ENCODE measurements at regions not wholly inside any gene's neighbourhood (a gene's known extent, or its start where the extent isn't known, plus 50 kb on each side); places are given as distances from the start of the nearest gene placed in this dataset.

GRCh38 chr3:29064085-29064484 lies 216.8 kb upstream of the RBMS3 start:
- DNase-seq (ENCODE audit: low read depth) = no peak

GRCh38 chr3:29065211-29065785 lies 215.6 kb upstream of the RBMS3 start:
- no peak for DNase-seq (ENCODE audit: low read depth)

GRCh38 chr3:29067007-29067406 lies 213.9 kb upstream of the RBMS3 start:
- no peak for DNase-seq (ENCODE audit: low read depth)

DNA sequence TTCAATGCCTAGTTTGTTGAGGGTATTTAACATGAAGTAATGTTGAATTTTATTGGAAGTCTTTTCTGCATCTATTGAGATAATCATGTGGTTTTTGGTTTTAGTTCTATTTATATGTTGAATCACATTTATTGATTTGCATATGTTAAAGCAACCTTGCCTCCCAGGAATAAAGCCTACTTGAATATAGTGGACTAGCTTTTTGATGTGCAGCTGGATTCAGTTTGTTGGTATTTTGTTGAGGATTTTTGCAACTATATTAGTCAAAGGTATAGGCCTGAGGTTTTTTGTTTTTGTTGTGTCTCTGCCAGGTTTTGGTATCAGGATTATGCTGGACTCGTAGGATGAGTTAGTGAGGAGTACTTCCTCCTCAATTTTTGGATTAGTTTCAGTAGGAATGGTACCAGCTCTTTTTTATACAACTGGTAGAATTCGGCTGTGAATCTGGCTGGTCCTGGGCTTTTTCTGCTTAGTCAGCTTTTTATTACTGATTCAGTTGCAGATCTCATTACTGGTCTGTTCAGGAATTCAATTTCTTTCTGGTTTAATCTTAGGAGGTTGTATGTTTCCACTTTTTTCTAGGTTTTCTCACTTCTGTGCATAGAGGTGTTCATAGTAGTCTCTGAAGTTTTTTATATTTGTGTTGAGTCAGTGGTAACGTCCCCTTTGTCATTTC lies 209.8 kb upstream of the RBMS3 start:
- DNase-seq (ENCODE audit: low read depth) = no peak

DNA sequence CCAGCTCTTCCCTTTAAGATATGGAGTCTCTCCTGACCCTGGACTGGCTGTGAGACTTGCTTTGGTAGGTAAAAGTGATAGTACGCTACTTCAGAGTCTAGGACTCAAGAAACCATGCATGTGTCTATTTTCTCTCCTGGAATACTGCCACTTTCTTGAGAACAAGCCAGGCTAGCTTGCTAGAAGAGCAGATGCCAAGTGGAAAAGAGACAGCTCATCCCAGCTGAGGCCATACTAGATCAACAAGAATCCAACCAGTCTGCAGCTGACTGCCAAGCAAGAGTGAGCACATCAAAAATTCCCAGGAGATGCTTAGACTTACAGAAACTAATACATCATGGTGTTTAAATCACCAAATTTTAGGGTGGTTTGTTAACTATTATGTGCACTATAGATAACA lies 208.3 kb upstream of the RBMS3 start:
- no peak for DNase-seq (ENCODE audit: low read depth)

DNA sequence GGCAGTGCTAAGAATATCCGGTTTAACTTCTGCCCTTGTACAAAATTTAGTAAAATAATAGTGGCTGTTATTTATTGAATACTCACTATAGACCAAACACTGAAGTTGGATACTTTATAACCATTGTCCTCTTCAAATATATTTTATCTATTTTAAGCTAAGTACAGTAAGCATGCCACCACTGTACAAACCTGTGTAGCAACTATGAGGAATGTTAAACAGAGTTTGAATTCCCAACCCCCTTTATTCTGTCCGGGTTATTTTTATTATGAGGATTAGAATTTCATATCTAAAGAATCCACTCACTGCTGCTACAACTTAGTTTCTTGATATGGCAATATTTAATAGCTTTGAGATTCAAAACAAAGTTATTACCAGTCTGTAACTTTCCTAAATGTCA lies 203.5 kb upstream of the RBMS3 start:
- DNase-seq (ENCODE audit: low read depth) = no peak

- no peak for DNase-seq (ENCODE audit: low read depth)
These were observed 201.5 kb upstream of the RBMS3 start for GRCh38 chr3:29079358-29079757.

- no peak for DNase-seq (ENCODE audit: low read depth)
These were observed 199.9 kb upstream of the RBMS3 start for GRCh38 chr3:29080967-29081366.

GRCh38 chr3:29083081-29083480 lies 197.8 kb upstream of the RBMS3 start:
- no peak for DNase-seq (ENCODE audit: low read depth)

GRCh38 chr3:29083676-29084075 lies 197.2 kb upstream of the RBMS3 start:
- DNase-seq (ENCODE audit: low read depth) = no peak

DNA sequence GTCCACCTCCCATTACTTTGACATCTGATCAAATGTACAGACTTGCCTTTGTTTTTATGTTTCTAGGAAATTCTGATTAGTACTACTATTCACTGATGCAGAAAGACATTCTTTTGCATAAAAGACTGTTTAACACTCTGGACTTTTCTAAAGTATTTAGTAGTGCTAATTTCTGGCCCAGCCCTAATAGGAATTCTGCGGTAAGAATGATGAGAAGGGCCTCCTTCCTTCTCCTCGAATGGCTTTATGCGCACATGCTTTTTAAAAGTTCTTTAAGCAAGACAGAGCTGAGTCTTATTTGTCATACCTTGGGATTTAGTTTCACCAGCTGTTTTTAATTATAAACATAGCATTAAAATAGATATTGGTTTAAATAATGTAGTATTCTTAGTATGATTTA lies 192.3 kb upstream of the RBMS3 start:
- DNase-seq (ENCODE audit: low read depth) = no peak

GRCh38 chr3:29090912-29091597 lies 189.8 kb upstream of the RBMS3 start:
- DNase-seq (ENCODE audit: low read depth) = no peak

DNA sequence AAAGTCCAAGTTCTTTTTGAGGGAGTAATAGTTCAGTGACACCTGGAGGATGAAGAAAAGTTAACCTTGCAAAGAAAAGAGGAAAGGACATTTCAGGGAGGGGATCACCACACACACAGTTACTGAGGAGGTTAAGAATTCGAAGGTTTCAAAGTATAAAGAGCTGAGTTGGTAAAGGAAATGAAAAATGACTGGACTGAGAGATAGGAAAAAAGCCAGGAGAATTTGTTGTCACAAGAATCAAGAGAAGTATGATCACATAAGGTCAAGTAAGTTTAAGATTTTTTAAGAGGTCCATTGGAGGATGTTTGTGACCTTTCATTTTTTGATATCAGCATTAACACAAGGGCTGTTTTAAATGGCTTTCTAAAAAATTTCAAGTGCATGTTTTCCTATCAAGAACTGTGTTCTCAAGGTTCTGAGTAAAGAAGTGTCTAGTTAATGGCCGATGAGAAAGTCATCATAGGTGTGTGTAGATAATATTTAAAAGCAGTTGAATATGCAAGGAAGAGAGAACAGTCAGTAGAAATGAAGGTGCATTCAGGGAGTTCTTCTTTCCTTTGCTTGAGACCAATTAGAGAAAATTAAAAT lies 189.2 kb upstream of the RBMS3 start:
- no peak for DNase-seq (ENCODE audit: low read depth)

DNA sequence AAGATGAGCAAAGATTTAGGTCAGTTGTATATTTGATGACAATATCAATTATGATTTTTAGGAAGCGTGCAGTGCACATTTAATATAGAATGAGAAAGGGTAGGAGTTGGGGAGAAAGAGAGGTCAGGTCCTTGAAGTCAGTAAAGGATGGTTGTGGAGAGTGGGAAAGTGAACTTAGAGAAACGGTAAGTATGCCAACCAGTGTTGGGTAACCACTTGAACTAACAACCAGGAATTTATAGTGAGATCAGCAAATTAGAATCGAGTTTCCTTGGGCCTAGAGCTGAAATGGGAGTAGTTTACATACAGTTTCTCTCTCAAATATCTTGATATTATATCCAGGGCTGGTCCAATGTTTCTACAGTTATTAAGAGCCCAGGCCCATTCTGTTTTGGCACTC lies 188.5 kb upstream of the RBMS3 start:
- DNase-seq (ENCODE audit: low read depth) = no peak

DNA sequence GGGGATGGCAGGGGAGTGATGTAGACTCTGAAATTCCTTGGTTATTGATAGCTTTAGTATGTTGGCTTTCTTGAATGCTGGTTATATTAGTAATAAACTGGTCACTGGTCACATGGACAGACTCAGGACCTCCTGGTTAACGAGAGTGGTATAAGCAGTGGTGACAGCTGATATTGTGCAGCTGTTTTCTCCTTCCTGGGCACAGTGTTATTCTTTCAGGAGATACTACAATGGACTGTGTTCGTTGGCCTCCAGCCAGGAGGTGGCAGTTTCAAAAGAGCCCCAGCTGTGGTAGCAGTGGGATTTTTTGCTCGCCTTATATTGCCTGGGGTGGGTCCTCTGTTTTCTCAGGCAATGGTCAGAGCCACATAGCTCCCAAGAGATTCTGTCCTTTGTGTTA lies 181.6 kb upstream of the RBMS3 start:
- no peak for DNase-seq (ENCODE audit: low read depth)

DNA sequence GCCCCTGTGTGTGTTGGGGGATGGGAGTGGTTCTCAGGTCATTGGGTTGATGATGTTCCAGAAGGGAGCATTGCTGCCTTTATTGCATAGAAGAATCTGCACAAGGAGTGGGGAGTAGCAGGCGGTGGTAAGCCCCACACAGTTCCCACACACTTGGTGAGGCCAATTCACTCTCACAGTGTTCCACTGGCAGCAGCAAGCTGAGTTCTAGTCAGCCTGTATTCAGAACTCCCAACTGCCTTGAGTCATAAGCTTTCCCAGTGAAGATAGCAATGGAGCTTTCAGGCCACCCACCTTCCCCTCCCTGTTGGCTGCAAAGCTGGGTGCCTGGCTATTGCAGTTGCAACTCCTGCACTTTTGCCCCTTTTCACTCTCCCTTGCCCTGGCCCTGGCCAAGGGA lies 181.1 kb upstream of the RBMS3 start:
- no peak for DNase-seq (ENCODE audit: low read depth)

DNA sequence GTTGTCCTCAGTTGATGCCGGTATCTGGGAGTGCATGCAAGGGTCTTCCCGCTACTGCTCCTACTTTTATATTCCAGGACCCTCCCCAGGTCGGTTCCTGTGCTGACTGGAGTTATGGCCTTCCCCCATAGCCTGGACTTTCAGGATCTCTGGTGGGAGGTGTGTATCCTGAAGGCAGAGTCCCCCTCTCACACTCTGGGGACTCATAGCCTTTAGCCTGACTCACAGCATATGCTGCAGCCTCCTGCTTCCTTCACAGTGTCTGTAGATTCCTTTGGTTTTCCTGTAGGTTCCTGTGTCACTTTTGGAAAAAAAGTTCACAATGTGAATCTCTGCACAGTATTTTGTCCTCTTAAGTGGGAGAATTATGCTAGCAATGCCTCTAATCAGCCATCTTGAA lies 180.6 kb upstream of the RBMS3 start:
- DNase-seq (ENCODE audit: low read depth) = no peak

DNA sequence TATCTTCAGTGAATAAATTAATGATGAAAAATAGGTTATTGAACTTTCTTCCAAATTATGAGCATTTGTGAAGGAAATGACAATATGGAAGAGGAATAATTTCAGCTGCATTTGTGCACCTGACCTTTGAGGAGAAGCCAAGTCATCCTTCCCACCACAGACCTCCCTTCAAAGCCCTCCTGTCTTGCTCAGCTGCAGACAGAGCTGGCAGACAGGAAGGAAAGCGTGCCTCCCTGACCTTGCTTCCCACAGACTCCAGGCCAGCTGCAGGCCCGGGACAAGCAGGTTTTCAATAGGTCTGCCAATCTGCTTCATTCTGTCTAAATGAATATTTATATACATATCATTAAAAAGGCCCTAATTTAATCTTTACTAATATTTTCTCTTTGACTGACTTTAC lies 152.9 kb upstream of the RBMS3 start:
- no peak for DNase-seq (ENCODE audit: low read depth)

DNA sequence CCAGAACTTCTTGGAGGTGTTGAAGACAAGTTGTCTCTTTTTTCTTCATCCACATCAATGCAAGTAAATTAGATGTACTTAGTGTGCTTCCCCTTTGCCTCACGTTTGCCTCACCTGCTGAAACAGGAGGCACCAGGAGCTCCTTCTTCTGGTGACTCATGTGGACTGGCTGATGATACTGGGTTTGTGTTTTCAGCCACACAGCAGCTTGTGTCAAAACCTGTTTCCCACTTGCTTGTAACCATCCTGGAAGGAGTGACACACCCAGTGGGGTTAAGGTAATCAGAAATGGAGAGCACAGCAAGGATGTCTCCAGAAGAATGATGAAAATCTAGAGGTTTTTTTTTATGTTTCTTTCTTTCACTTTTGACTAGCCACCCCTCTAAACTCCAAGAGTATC lies 143.3 kb upstream of the RBMS3 start:
- DNase-seq (ENCODE audit: low read depth) = no peak

DNA sequence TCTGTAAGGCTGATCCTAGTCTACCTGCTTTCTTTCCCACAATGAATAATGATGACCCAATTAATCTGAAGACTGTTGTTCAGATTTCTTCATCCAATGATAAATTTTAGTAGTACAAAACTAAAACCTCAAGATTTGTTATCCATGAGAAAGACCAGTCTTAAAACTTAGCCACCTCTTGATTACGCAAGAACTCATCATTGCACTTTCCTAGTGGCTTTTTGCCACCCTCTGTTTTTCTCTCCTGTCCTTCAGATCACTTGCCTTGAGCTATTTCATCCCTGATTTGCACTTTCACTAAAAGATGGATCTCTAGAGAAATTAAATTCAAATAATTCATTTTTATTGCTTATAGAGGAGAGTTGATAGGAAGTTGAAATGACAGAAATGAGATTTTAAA lies 142.7 kb upstream of the RBMS3 start:
- no peak for DNase-seq (ENCODE audit: low read depth)

- no peak for DNase-seq (ENCODE audit: low read depth)
These were observed 140.2 kb upstream of the RBMS3 start for GRCh38 chr3:29140666-29141065.

DNA sequence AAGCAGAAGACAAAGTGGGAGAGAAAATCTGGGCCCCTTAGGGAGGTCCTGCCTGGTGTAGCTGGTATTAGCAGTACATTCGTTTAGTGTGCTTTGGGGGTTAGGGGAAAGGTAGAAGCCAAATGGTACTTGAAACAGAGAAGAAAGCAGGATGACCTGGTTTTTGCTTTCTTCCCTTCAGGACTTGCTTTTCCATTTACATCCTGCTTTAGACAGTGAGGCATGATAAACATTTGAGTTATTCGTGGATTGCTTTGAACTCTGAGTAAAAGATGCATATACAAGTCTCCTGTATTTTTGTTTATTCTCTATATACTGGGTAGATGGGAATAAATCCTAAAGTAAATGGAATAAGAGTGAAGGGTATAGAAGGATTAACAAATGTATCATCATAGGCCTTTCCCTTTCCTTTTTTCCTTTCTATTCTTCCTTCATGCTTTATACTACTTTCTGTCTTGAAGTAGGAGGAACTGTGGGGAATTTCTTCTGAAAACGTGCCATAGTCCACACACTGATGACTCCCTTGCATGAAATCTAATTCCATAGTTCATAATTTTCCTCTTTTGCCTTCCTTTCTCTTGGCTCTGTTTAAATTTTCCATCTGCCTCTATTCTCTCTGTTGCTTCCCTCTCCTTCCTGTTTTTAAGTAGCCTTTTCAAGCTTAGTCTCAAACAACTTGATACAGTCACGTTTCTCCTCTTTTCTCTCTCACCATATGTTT lies 139.5 kb upstream of the RBMS3 start:
- DNase-seq (ENCODE audit: low read depth) = no peak

DNA sequence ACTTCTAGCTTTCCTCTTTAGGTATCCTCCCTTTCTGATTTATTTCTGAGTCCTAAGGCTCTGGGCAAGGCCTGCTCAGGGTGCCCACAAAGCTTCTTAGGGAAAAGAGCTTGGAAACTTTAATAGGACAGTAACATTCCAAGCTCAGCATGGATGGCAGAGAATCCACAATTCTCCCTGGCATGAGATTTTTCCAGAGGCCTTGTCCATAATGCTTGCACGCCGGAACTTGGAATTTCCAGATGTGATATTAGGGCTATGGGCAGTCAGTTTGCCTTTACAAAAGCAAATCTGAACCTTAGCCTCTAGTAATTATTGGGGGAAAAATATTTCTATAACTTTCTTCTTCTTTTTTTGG lies 139.0 kb upstream of the RBMS3 start:
- DNase-seq (ENCODE audit: low read depth) = no peak
